ENCODE measurements at regions not wholly inside any gene's neighbourhood (a gene's known extent, or its start where the extent isn't known, plus 50 kb on each side); places are given as distances from the start of the nearest gene placed in this dataset.

DNA sequence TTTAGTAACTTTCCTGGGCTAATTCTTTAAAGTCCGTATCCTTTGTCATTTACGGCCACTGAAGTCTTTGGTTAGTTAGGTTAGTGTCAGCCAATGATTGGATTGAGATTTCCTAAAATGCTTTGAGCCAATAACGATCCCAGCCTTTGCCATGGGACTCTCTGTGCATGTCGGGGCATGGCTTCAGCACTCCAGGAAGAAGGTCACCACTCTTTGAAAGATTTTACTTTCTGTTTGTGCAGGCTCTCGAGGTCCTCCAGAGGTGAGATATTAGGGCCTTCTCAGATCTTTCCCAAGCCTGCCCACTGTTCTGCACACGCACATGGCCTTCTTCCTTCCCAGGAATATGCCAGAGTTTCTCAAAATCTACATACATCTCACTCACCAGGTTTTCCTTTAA, 153.7 kb upstream of the ARGLU1 start:
- TF ChIP-seq, protein P1, sequence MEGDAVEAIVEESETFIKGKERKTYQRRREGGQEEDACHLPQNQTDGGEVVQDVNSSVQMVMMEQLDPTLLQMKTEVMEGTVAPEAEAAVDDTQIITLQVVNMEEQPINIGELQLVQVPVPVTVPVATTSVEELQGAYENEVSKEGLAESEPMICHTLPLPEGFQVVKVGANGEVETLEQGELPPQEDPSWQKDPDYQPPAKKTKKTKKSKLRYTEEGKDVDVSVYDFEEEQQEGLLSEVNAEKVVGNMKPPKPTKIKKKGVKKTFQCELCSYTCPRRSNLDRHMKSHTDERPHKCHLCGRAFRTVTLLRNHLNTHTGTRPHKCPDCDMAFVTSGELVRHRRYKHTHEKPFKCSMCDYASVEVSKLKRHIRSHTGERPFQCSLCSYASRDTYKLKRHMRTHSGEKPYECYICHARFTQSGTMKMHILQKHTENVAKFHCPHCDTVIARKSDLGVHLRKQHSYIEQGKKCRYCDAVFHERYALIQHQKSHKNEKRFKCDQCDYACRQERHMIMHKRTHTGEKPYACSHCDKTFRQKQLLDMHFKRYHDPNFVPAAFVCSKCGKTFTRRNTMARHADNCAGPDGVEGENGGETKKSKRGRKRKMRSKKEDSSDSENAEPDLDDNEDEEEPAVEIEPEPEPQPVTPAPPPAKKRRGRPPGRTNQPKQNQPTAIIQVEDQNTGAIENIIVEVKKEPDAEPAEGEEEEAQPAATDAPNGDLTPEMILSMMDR (IDR thresholded peaks at IDR 0.05; ENCODE audit: extremely low read depth in 1 of 2, insufficient read depth in 1 of 2, low read depth in 1 of 2, low read length in 2 of 2): no peak
- TF ChIP-seq, protein P2, sequence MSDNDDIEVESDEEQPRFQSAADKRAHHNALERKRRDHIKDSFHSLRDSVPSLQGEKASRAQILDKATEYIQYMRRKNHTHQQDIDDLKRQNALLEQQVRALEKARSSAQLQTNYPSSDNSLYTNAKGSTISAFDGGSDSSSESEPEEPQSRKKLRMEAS (IDR thresholded peaks at IDR 0.05; ENCODE audit: insufficient read depth, insufficient read length): no peak
- TF ChIP-seq EZH2 (IDR thresholded peaks at IDR 0.05; ENCODE audit: borderline replicate concordance, low read depth, low read length, severe bottlenecking) (no peak), POLR2AphosphoS5 (IDR thresholded peaks at IDR 0.05; ENCODE audit: insufficient read depth, low read depth, low read length) (no peak), POLR2A (IDR thresholded peaks at IDR 0.05; ENCODE audit: low read depth, low read length) (no peak), JUN (IDR thresholded peaks at IDR 0.05; ENCODE audit: borderline replicate concordance, insufficient read depth, insufficient read length, low read depth) (no peak)
